ENCODE measurements at regions not wholly inside any gene's neighbourhood (a gene's known extent, or its start where the extent isn't known, plus 50 kb on each side); places are given as distances from the start of the nearest gene placed in this dataset.

- no peak for DNase-seq (ENCODE audit: low read depth)
- H3K4me3 ChIP-seq (ENCODE audit: low read length): no peak overlapping the region
- TF ChIP-seq CTCF (IDR thresholded peaks at IDR 0.05; ENCODE audit: insufficient read depth, low read depth, low read length, missing control alignments): no peak
Observed at GRCh38 chr2:185891403-185891802, 152.8 kb downstream of the FSIP2 start.

DNA sequence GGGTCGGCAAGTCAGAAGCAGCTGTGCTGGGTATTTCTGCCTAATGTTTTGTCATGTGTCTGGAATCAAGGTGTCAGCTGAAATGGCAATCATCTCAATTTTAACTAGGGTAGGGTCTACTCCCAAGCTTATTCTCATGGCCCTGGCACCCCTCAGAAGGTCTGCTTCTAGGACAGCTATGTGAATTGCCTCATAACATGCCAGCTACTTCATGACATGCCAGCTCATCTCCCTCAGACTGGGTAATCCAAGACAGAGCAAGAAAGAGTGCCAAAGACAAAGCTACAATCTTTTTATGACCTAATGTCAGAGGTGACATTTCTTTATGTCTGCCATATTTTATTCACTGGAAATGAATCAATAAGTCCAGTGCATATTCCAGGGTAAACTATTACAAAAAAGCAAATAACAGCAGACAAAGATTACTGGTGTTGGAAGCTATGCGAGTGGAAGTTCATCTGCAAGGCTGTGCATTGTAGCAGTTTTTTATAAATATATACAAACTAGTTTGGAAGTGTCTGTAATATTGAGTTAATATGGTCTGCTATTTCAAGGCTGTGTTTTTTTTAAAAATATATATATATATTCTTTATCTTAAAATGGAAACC lies 153.3 kb downstream of the FSIP2 start:
- no peak overlapping the region for H3K4me3 ChIP-seq (ENCODE audit: low read length)
- no peak for DNase-seq (ENCODE audit: low read depth)
- no peak for TF ChIP-seq CTCF (IDR thresholded peaks at IDR 0.05; ENCODE audit: insufficient read depth, low read depth, low read length, missing control alignments)

DNA sequence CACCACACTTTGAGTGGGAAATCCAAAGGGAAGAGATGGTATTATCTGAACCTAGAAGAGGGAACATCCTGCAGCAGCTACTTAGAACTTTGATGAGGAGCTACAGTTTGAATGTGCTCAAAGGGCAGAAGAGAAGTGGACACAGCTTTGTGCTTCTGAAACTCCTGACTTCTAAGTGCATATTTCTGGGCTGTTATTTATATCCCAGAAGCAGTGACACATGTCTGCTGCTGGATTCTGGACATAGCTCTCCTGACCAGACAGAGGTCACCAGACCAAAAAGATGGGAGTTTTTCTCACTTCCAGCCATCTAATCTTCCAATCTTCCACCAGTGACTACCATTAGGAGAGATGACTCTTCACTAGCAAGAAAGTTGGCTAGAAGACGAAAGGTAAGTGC lies 153.9 kb downstream of the FSIP2 start:
- H3K4me3 ChIP-seq (ENCODE audit: low read length): no peak overlapping the region
- DNase-seq (ENCODE audit: low read depth): no peak
- no peak for TF ChIP-seq CTCF (IDR thresholded peaks at IDR 0.05; ENCODE audit: insufficient read depth, low read depth, low read length, missing control alignments)

DNA sequence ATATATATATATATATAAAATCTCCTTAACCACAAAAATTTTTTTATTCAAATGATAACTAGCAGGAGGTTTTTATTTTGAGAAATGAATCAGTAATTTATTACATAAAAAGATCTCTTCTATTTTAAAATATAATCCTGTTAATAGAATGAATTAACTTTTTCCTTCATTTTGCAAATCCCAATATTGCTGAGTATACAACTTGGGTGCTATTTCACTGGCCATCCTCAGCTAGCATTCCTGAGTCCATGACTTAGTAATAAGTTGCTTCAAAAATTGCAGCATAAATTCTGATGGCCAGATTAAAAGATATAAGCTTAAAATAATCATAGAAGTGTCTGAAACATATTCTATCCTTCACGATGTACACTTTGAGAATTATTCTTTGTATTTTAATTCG lies 155.6 kb downstream of the FSIP2 start:
- no peak overlapping the region for H3K4me3 ChIP-seq (ENCODE audit: low read length)
- DNase-seq (ENCODE audit: low read depth): no peak
- no peak for TF ChIP-seq CTCF (IDR thresholded peaks at IDR 0.05; ENCODE audit: insufficient read depth, low read depth, low read length, missing control alignments)

DNA sequence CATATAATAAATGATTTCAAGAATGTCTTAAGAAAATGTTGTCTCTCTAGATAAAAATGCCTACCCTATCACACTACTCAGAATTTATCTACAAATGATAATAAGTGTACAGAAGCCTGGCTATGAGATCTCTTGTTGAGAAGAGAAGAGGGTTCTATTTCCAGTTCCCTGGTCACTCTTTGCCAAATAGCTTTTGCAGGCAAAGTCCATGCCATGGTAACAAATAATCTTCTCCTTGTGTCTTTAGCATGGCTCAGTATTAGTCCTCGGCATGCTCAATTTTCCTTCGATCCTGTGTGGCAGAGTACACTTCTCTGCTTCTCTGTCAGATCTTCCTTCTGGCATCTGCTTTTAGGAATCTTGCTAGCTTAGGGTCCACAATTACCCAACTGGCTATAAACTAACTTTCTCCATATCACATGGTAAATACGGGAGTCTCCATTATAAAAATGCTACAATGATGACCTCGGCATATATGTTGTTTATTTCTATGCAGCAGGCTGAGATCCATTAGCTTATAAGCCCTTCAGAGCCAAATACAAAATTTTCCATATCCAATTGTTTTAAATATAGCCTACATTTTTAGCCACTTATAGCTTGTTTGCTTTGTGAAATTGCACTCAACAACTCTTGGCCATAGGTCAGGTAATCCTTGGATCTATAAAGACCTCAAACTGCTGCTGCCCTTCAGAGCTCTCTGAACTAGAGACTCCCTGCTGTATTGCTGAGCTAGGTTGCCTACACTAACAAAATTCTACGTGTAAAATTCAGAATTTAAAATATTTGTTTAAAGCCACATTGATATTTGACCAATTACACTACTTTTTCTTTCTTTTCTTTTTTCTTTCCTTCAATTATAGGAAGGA lies 157.5 kb downstream of the FSIP2 start:
- no peak for TF ChIP-seq CTCF (IDR thresholded peaks at IDR 0.05; ENCODE audit: insufficient read depth, low read depth, low read length, missing control alignments)
- no peak overlapping the region for H3K4me3 ChIP-seq (ENCODE audit: low read length)

GRCh38 chr2:185899366-185899765 lies 160.8 kb downstream of the FSIP2 start:
- no peak overlapping the region for H3K4me3 ChIP-seq (ENCODE audit: low read length)
- TF ChIP-seq CTCF (IDR thresholded peaks at IDR 0.05; ENCODE audit: insufficient read depth, low read depth, low read length, missing control alignments): no peak
- no peak for DNase-seq (ENCODE audit: low read depth)

More for the DNA sequence above, 157.5 kb downstream of the FSIP2 start:
- no peak for DNase-seq (ENCODE audit: low read depth)
